COLO668 (cell line): ENCODE measurements at regions not wholly inside any gene's neighbourhood (a gene's known extent, or its start where the extent isn't known, plus 50 kb on each side); places are given as distances from the start of the nearest gene placed in this dataset.

ENCODE experiments used
- DNase-seq: peaks from one replicate; lab custom pipeline; 2025; ENCODE audit not compliant: unreplicated experiment; lab: John Stamatoyannopoulos, UW

DNA sequence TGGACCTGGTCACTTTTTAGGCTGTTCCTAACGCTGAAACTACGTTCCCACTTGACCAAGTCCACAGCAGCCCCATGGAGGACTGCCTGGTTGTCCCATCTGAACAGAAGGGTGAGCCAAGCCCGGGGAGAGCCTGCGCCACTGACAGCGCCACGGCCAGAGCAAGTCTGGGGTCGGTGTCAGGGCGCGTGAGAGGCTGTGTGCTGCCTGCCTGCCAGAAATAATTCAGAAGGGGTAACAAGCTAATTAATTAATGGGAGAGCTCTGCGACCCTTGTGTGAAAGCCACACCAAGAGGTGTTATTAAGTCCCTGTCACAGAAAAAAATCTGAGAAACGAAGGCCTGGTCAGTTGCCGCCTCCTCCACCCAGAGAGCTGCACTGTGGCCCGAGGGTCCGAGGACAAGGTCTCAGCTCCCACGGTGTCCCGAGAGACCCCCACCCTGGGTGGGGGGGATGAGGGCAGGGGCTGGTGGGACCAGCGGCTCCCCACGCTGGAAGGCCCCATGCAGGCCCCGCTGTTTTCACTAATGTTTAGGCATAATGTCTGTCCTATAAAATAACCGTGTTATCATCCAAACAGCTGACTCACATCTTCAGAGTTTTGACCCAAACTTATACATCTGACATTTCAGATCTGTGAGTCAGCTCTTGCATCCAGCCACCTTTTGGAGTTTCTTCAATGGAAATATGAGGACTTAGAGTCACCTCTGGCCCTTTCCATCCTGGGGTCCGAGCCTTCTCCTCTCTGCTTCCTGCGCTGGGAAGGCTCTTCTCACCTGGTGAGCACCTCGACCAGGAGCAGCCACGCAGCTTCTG, 58.5 kb downstream of the DLL1 start:
- DNase-seq: no peak

DNA sequence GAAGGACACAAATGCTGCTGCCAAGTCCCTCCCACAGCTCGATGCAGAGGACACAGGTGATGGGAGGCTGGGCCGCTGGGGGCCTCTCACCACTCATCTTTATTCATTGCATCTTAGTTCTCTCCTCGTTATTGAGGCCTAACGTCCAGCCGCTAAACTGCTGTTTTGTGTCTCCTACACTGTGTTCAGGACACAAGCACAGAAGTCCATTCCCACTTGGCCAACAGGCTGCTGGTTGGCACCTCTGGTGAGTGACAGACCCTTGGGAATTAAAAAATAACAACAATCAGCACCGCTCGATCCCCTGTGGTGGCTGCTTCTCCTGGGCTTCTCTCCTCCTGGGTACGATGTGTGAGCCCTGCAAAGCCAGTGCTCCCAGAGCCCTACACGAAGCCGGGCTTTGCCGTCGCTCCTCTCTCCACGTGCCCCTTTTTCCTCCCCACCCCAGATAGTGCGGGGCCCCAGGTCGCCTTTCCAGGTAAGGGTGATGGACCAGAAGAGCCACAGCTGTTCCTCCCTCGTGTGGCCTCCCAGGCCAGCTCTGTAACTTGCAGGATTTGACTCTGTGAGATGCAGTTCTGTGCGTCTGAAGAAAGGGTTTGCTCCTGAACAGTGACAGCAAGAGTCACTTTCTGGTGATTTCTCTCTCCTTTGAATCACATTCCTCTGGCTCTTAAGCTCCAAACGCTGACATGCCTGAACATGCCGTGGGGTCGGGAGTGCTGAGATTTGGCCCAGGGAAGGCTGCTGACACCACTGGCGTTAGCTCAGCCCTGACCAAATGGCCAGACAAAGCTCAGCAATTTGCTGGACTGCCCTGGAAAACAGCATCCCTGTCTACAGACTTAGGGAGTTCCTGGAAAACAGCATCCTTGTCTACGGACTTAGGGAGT, 59.3 kb downstream of the DLL1 start:
- DNase-seq: no peak

DNA sequence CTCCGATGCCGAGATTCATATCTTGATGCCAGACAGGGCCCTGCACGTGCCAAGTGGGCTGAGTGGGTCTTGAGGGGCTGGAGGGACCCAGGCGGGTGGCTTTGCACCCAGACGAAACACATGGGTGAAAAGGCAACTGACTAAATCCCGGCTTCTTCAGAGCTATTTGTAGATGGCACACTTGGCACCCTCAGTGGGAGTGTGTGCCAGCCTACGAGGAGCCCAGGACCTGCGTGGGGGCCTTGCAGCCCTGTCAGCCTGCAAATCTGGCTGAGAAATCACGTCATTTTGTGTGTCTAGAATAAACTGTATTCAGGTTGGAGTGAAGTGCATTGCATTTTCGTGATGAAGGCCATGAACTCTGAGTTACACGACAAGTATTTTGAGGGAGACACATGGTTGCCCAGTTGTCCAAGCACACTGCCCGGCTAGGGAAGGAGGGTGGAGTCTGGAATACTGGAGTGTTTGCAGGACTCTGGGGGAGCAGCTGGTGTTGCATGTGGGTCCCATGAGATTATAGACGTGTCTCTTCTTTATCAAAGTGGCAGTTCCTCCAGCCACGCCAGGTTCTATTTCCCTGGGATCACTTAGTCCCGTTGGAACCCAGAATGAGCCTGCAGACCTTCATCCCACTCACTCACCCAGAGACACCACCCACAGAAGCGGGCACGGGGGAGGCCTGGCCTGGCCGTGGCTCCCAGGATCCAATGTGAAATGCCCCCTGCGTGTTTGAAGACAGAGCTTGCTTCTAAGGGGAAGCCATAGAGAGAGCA, 60.2 kb downstream of the DLL1 start:
- DNase-seq: no peak

DNA sequence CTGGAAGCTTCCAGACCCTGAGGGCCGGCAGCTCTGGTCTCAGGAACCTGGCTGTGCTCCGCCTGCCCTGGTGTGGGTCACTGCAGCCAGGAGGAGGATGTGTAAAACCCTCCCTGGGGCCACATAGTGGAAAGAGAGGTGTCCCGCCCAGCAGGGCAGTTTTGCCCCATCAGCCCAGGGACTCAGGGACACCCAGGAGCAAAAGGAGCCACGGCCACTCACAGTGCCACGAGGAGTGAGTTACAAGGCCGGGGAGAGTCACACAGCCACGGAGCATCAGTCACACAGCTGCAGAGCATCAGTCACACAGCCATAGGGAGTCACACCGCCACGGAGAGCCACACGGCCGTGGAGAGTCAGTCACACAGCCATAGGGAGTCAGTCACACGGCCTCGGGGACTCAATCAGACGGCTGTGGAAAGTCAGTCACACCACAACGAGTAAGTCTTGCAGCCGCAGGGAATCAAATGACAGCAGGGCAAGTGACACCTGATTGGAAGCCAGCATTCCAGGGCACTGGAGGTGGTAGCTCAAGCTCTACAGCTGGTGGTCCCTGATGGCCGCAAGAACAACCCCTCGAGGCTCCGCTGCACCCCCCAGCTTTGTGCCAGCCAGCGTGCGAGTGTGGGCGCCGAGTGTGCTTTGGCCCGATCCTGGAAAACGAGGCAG, 60.9 kb downstream of the DLL1 start:
- DNase-seq: no peak

DNA sequence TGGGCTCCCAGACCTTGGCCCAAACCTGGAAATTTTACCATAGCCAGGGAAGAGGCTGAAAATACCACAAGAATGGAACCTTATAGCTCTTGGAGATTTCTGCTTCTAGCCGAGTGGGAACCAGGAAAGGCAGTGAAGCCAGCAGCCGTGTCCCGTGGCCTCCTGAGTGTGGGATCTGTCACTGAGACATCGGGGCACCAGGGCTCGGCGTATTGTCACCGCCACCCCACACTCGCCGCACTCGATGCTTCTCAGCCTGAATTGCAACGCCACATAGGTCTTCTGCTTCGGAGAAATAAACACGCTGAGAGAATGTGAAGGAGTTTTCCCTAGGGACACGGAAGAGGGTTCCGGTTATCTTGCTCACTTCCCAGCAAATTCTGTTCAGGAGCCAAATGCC, 61.5 kb downstream of the DLL1 start:
- DNase-seq: no peak

DNA sequence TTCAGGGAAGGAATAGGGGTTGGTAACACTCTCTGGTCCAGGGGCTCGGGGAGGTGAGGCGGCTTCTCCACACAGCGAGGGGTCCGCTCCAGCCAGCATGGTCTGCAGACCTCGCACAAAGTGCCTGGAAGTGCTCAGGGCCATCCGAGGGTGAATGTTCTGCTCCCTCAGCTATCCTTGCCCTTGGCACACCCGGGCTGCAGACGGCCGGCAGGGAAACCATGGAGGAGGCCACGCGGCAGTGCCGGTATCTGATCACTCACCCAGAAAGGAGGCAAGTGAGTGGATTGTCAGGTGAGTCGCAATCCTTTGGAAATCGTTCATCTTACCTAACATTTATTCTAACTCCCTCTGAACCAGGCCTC, 62.0 kb downstream of the DLL1 start:
- no peak for DNase-seq

DNA sequence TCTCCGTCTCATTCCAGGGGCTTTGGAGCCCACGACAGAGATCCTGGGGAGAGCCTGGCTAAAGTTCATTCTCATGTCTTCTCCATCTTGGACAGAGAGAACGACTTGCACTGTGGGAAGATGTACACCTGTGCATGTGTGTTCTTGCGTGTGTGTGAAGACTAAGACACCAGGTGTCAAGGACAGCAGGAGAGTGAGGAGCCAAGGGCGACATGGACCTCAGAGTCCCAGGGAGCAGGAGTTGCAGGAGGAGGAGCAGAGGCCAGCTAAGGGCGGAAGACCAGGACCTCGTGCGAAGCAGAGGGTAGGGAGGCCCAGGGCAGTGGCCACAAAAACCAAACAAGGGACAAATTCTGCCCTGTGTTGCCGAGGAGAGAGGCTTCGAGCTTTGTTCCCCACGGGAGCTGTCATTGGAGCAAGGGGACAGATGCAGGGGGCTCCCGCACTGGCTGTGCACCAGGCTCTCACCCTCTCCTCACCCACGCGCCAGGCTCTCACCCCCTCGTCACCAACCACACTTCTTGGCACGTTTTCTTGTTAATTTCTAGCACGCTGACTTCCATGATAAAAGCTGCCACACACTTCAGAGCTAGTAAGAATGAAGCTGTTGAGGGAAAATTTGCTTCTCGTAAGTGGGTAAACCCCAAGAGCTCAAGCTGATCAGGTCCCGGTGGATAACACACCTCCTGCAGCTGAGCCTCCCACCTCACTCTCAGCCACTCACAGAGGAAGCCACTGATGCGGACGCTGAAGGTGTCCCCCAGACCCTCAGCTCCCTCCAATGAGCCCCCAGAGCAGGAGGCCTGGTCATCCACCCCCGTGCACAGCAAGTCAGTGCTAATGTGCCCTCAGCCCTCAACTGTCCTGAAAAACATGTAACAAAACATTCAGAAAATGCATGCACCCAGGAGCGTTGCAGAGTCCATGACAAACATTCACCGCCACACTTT, 62.6 kb downstream of the DLL1 start:
- DNase-seq: no peak

DNA sequence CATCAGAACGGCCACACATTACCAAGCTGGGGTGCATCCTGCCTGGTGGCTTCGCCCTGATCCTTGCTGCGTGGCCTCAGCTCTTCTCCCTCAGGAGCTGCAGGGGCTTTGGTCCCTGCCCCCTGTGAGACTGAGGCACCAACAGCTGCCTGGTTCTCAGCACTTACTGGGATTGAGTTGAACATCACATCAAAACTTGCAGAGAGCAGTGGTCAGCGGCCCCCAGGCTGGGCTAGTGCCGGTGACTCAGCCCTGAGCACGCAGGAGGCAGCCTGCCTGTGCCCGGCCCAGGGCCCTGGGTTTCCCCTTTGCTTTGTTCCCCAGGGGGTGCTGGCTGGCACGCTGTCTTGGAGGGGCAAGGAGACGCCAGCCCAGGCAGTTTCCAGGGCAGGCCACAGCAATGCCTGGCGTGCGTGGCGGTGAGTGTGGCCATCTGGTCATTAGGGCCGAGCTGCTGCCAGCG, 63.3 kb downstream of the DLL1 start:
- no peak for DNase-seq

DNA sequence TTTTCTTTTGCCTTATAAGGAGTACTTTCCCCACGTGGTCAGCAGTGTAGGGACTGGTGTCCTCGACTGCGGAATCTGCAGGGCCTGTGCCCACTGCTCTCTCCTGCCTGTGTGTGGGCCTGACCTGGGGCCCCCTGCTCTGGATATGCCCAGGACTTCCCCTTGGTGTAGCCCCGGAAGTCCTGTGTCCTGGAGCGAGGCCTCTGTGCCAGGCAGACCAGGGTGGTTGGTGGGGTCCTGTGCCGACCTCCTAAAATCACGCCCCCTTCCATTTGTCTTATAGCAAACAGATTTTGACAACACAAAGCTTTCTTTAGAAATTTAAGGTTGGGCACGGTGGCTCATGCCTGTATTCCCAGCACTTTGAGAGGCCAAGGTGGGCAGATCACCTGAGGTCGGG, 64.2 kb downstream of the DLL1 start:
- no peak for DNase-seq

DNA sequence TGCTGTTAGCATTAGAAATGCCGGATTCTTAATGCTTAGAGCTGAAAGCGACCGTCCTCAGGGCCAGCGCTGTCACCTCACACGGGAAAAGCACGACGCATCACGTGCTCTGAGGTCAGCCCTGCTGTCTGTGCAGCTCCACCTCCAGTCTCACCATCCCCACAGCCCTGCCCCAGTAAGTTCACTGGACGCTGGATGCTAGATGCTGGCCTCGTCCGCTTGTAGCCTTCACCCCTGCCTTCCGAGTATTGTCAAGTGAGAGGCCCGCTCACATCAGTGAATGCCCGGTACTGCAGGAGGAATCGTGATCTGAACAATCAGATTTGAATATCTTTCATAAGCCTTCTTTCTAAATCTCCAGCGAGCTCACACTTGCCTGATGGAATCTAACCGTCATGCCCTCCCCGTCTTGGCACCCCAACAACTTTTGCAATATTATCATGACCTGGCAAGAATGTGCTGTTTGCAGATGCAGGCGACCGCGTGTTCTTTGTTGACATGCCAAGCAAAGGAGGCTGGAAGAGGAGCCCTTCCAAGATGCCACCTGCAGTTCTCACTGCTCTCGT, 64.9 kb downstream of the DLL1 start:
- DNase-seq: no peak

DNA sequence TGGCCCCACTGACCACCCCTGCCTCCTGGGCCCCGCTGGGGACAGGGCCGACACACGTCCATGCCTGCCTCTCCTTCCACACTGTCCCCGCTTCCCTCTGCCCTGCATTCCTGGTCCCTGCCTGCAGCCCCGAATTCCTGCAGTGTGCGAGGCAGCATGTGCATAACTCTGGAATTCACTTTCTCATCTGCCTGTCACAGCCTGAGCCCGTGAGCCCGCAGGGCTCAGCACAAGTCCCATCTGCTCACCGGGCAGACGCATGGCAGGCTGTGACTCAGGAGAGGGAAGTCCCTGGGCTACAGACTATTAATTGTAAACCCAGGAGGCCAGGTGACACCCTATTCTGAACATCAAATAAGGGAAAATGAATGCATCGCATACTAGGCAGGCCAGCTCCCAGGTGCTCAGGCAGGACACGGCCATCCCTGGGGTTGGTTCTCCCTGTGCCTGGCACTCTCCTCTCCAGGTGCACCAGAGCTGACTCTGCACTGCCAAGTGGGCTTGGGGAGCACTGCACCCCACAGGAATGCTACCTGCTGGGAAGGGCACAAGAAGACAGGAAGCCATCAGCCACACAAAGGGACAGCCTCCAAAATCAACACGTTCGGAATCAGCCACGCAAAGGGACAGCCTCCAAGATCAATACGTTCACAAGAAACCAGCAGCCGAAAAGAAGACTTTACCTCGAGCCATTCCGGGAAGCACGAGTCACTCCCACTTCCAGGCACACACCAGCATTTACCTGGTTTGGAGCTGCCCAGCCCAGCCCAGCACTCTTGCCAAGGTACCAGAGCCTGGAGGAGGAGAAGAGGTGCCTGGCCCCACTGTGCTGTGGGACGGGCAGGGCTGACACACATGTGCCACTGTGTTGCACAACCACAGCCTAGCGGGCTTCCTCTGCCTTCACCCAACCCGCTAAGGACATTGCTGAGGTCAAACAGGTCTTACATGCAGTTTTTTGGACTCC, 65.9 kb downstream of the DLL1 start:
- peak; percentile 78 for DNase-seq

DNA sequence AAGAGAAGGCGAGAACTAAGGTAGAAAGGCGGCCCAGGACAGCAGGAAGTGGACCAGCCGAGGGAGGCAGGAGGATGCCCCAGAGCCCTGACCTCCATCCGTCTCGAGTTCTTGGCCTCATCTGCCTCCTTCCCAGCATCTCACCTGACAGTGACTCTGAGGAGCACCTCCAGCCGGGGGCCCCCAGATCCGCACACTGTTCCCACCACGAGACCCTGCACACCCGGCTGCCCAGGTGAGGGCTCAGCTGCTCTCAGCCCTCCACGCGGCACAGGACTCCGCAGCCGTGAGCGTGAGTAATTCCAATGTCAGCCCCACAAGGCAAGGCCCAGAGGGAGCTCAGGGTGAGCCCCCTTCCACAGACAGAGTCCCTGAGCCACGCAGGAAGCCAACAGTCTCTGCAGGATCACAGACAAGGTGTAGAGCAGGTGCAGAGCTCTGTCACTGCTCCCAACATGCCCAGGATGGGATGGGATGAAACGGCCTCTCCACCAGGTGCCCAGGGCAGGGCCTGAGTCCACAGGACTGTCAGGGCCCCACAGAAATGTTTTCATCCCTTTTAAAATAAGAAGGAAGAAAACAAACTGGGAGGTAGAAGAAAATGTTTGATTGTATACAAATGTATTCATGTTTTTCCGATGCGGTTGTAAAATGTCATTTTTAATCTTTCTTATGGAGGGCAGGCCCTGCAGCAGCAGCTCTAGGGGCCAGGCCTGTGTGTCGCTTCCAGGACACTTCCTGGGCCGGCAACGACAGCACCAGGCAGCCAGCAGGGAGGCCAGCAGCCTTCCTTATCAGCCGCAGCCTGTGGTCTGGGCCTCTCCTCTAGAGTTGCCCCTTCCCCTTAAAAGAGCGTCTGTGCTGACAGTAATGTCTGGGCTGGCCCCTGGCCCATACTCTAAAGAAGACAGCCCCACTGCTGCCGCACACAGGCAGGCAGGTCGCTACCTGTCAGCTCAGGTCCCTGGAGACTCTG, 66.9 kb downstream of the DLL1 start:
- peak; percentile 25 for DNase-seq

DNA sequence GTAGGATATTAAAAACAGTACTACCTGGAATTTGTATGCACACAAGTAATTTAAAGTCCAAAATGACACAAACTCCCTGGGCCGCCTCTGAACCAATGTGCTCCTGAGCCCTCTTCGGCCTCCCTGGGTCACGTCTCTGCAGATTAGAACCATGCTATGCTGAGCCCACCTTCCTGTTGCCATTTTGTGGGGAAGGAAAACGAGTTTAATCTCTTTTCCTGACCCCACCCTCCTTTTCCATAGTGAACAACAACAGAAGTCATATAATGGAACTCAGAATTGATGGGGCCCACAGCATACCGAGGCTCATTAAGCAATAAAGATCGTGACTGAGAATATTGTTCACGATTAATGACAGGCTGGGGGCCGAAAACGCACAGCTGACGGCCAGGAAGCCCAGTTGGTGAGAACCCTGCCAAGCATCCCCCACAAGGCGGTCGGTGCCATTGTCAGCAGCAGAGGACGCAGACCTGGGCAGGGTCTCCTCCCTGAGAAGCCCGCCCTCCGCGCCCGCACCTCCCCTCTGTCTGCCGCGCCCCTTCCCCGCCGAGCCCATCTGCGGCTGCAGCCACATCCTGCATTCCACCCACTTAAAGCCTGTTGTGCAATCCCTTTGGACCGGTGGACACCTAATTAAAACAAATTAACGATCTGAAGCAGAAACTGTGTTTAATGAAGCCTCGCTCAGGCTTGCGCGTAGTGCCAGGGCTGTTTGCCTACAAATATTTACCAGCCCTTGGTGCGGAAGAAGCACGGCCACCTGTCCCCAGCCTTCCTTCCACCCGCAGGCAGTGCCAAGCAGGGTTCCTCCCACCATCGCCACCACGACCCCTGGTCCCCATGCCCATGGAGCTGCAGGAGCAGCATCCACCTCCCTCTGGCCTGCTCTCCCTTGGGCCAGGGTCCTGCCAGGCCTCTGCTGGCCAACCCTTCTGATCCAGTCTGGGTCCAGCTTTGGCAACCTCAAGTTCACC, 68.1 kb downstream of the DLL1 start:
- peak; percentile 81 for DNase-seq

DNA sequence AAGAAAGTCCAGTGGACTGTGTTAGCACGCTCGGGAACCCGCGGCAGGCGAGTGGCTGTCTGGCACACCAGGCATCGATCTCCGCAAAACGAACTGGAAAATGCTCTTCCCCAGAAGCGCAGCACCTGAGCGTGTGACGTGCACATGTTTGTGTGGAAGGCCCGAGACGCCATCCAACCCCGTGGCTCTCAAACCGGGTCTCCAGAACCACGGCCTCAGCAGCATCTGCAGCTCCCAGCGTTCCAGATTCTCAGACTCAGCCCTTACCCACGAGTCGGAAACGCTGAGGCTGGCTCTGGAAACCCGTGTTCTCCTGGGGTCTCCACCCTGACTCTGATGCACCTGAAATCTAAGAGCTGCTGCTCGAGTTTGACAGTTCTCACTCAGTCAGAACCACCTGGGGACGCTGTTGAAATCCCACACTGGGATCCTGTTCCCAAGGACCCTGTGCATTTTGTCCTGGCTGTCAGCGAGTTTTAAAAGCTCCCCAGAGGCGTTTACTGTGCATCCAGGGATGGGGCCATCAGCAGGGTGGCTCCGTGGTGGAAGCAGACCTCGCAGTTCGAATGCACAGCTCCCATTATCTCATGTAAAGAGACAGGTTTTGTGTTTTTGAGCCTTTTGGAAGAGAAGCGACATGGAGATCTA, 69.0 kb downstream of the DLL1 start:
- peak; percentile 6 for DNase-seq

DNA sequence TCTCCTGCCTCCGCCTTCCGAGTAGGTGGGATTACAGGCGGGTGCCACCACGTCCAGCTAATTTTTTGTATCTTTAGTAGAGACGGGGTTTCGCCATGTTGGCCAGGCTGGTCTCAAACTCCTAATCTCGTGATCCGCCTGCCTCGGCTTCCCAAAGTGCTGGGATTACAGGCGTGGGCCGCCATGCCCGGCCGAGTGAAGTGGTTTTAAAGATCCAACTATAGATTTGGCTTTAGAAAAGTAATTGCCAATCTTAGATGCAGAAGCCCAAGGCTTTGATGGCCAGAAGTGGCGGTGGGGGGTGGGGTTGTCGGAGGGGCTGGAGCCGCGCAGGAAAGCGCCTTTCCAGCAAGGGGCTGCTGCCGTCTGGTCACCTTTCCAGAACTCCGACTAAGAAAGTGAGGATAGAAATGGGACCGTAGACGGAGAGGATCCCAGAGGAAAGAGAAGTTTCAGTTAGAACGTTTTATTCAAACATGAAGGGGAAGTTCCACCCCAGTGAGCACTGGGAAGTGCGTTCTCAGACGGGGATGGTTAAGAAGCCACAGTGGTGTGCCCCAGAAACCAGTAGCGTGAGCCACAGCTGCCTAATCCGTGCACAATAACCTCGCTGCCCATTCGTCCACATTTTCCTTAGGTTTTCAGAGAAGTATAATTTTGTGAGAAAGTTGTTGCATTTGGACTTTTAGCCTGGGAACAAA, 69.7 kb downstream of the DLL1 start:
- DNase-seq: no peak
